ENCODE measurements at regions not wholly inside any gene's neighbourhood (a gene's known extent, or its start where the extent isn't known, plus 50 kb on each side); places are given as distances from the start of the nearest gene placed in this dataset.

DNA sequence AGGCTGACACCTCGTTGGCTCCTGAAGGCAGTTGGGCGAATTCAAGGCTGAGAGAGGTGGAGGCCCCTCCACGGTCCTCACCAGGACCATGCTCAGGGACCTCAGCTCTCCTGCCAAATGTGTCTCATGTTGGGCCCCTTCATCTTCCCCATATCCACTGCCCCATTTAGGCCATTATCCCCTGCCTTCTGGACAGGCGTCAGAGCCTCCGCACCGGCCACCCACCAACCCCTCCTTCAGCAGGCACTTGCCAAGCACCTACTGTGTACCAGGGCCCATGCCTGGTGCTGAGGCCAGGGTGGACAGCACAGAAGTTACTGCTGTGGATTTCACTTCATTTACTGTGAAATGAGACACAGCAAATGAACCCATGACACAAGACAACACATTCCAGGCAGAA, 325.8 kb downstream of the MATN1 start:
- H3K4me3 ChIP-seq (ENCODE audit: low read length in 2 of 2): no peak overlapping the region
- H3K9me3 ChIP-seq (ENCODE audit: control insufficient read depth in 2 of 2, low read length in 2 of 2): no peaks in the 10 kb centered on the region
- no peak overlapping the region for H3K27ac ChIP-seq (ENCODE audit: low read length)
- no peak overlapping the region for H3K9ac ChIP-seq (ENCODE audit: low read length in 2 of 2)
- H3K36me3 ChIP-seq (ENCODE audit: control insufficient read depth in 2 of 2, insufficient read depth in 2 of 2, low read length in 2 of 2): no peaks in the 10 kb centered on the region
- H3K27me3 ChIP-seq (ENCODE audit: control insufficient read depth in 1 of 2, insufficient read depth in 2 of 2, low read length in 2 of 2): peaks cover 0 to 3% of the 10 kb centered on the region in 2 donors
- no peaks in the 10 kb centered on the region for H3K4me1 ChIP-seq (ENCODE audit: control insufficient read depth, insufficient read depth, low read length)

DNA sequence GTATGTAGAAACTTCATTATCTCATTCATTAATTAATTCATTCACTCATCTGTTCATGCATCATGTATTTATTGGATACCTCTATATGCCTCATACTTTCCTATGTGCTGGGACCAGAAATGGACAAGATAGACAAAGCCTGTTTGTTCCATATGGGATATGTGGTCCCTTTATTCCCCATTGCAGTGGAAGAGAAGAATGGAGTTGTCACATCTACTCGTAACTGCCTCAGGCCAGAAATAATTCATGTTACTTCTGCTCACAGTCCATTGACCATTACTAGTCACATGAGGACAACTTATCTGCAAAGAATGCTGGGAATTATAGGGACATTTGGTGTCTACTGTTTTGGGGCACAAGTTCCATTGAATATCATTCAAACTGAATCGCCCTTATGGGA, 327.8 kb downstream of the MATN1 start:
- H3K27me3 ChIP-seq (ENCODE audit: control insufficient read depth in 1 of 2, insufficient read depth in 2 of 2, low read length in 2 of 2): peaks cover 0 to 3% of the 10 kb centered on the region in 2 donors
- H3K9me3 ChIP-seq (ENCODE audit: control insufficient read depth in 2 of 2, low read length in 2 of 2): no peaks in the 10 kb centered on the region
- no peaks in the 10 kb centered on the region for H3K4me1 ChIP-seq (ENCODE audit: control insufficient read depth, insufficient read depth, low read length)
- H3K27ac ChIP-seq (ENCODE audit: low read length): no peak overlapping the region
- H3K9ac ChIP-seq (ENCODE audit: low read length in 2 of 2): no peak overlapping the region
- H3K4me3 ChIP-seq (ENCODE audit: low read length in 2 of 2): no peak overlapping the region
- no peaks in the 10 kb centered on the region for H3K36me3 ChIP-seq (ENCODE audit: control insufficient read depth in 2 of 2, insufficient read depth in 2 of 2, low read length in 2 of 2)

DNA sequence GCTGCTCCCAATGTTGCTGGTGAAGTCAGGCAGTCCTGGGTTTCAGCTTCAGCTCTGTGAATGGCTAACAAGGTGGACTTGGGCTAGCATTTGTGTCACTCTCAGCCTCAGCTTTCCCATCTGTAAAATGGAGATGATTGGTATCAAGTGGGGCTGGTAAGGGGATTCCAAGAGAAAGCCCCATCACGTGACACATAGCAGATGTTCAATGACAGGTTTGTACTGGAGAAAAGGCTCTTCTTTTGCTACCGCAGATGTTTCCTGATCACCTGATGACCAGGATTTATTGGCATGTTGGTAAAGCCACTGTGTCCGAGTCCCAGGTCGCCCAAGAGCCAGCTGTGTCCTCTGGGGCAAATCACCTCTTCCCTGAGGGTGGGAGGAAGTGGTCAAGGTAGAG, 335.0 kb downstream of the MATN1 start:
- peaks cover 10 to 18% of the 10 kb centered on the region in 2 donors for H3K27me3 ChIP-seq (ENCODE audit: control insufficient read depth in 1 of 2, insufficient read depth in 2 of 2, low read length in 2 of 2)
- H3K4me3 ChIP-seq (ENCODE audit: low read length in 2 of 2): no peak overlapping the region
- H3K9ac ChIP-seq (ENCODE audit: low read length in 2 of 2): no peak overlapping the region
- no peaks in the 10 kb centered on the region for H3K9me3 ChIP-seq (ENCODE audit: control insufficient read depth in 2 of 2, low read length in 2 of 2)
- H3K36me3 ChIP-seq (ENCODE audit: control insufficient read depth in 2 of 2, insufficient read depth in 2 of 2, low read length in 2 of 2): no peaks in the 10 kb centered on the region
- no peak overlapping the region for H3K27ac ChIP-seq (ENCODE audit: low read length)
- H3K4me1 ChIP-seq (ENCODE audit: control insufficient read depth, insufficient read depth, low read length): no peaks in the 10 kb centered on the region

- H3K4me3 ChIP-seq (ENCODE audit: low read length in 2 of 2): no peak overlapping the region
- peaks cover 14 to 35% of the 10 kb centered on the region in 2 donors for H3K27me3 ChIP-seq (ENCODE audit: control insufficient read depth in 1 of 2, insufficient read depth in 2 of 2, low read length in 2 of 2)
- no peak overlapping the region for H3K9ac ChIP-seq (ENCODE audit: low read length in 2 of 2)
- H3K36me3 ChIP-seq (ENCODE audit: control insufficient read depth in 2 of 2, insufficient read depth in 2 of 2, low read length in 2 of 2): no peaks in the 10 kb centered on the region
- no peaks in the 10 kb centered on the region for H3K9me3 ChIP-seq (ENCODE audit: control insufficient read depth in 2 of 2, low read length in 2 of 2)
- H3K4me1 ChIP-seq (ENCODE audit: control insufficient read depth, insufficient read depth, low read length): no peaks in the 10 kb centered on the region
- H3K27ac ChIP-seq (ENCODE audit: low read length): no peak overlapping the region
Observed at GRCh38 chr1:30386156-30386926, 337.0 kb downstream of the MATN1 start.

DNA sequence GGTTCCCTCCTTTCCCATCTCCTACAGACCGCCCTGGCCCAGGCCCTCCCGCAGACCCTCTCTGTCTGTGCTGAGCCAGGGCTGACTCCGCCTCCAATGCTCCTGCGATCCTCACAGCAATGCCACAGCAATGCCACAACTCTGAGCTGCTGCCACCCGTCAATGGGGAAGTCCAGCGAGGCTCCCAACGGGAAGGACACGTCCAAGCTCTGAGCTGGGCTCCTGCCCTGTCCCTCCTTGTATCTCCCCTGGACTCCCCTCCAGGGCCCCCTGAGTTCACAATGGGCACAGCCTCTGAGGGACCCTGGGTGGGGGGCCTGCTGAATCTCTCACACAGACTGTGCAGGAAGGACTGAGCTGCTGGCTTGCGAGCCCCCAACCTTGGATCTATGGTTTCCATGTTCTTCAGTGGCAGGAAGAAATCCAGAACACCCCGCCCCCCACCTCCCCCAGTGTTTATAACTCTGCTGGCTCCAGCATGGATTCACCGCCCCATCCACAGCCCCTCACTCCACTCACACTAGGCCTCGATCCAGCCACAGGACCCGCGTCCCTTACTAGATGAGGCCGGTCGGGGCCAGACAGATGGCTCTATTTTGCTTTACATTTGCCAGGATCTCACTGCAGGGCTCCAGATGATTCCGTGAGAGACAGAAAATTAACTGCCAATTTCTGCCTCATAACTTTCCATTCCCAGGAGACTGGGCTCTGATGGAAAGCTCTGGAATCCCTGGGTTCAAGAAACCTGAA, 338.0 kb downstream of the MATN1 start:
- Histone ChIP-seq H3K36me3 (ENCODE audit: control insufficient read depth in 2 of 2, insufficient read depth in 2 of 2, low read length in 2 of 2) (no peaks in the 10 kb centered on the region), H3K4me1 (ENCODE audit: control insufficient read depth, insufficient read depth, low read length) (no peaks in the 10 kb centered on the region), H3K9ac (ENCODE audit: low read length in 2 of 2) (no peak overlapping the region), H3K4me3 (ENCODE audit: low read length in 2 of 2) (no peak overlapping the region), H3K27me3 (ENCODE audit: control insufficient read depth in 1 of 2, insufficient read depth in 2 of 2, low read length in 2 of 2) (peaks cover 17 to 36% of the 10 kb centered on the region in 2 donors), H3K9me3 (ENCODE audit: control insufficient read depth in 2 of 2, low read length in 2 of 2) (no peaks in the 10 kb centered on the region), H3K27ac (ENCODE audit: low read length) (no peak overlapping the region)

DNA sequence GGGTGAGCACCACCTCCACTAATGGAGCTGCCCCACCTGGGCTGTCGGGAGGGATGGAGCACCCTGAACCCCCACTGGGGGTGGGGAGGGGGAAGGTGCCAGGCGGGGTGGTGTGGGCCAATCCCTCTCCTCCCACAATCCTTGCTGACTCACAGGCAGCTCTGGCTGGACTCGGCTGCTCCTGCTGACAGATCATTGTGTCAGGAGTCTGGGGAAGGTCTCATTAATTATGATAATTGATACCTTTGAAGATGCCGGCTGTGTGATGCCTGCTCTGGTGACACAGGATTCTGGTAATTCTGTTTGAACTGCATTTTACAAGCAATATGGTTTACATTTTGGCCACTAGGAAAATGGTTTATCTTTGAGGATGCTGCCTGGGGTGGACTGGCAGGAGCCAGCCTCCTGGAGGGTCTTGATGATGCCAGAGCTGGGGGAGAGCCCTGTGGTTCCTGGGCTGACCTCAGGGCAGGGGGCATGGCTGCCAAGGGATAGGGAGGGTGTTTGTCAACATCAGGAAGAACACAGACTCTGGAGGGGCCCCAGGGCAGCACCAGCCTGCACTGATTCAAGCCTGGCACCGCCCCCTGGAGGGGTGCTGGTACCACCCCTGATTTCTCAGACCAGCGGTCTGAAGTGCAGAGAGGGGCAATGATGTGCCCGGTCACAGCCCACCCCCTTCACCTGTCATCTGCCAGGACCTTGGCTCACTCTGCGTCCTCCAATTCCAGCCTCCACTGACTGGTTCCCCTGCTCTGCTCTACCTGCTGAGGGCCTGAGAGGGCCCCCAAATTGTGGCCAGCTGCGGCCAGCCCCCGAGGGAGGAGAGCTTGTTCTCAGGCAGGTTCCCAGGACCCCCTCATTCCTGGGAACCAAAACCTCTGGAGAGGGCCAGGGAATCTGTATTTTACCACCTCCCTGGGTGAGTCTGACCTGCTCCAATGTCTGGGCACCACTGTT, 338.8 kb downstream of the MATN1 start:
- no peak overlapping the region for H3K27ac ChIP-seq (ENCODE audit: low read length)
- H3K4me3 ChIP-seq (ENCODE audit: low read length in 2 of 2): no peak overlapping the region
- peaks cover 2% of the 10 kb centered on the region for H3K4me1 ChIP-seq (ENCODE audit: control insufficient read depth, insufficient read depth, low read length)
- no peaks in the 10 kb centered on the region for H3K36me3 ChIP-seq (ENCODE audit: control insufficient read depth in 2 of 2, insufficient read depth in 2 of 2, low read length in 2 of 2)
- H3K9ac ChIP-seq (ENCODE audit: low read length in 2 of 2): no peak overlapping the region
- H3K27me3 ChIP-seq (ENCODE audit: control insufficient read depth in 1 of 2, insufficient read depth in 2 of 2, low read length in 2 of 2): peaks cover 13 to 32% of the 10 kb centered on the region in 2 donors
- H3K9me3 ChIP-seq (ENCODE audit: control insufficient read depth in 2 of 2, low read length in 2 of 2): no peaks in the 10 kb centered on the region

DNA sequence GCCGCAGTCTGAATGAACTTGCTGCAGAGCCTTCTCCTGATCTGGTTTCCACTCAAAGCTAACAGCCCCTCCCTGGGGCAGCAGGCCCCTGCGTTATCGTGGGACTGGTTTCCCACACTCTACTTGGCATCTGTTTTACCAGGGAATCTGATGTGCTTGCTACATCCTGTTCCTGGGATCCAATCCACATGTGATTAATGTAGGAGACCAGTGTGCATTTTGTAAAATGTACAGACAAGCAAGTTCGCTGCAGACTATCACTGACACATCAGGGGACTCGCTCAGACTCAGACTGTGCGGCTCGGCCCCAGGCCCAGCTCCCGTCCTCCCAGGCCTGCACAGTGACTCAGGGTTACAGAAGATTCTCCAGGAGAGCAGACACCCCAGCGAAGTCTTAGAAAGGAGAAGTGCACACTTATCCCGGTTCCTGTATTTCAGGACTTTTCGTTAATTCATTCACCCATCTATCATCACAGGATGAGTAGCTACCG, 340.1 kb downstream of the MATN1 start:
- H3K27me3 ChIP-seq (ENCODE audit: control insufficient read depth in 1 of 2, insufficient read depth in 2 of 2, low read length in 2 of 2): peaks cover 23 to 28% of the 10 kb centered on the region in 2 donors
- H3K4me3 ChIP-seq (ENCODE audit: low read length in 2 of 2): no peak overlapping the region
- H3K9me3 ChIP-seq (ENCODE audit: control insufficient read depth in 2 of 2, low read length in 2 of 2): no peaks in the 10 kb centered on the region
- peaks cover 2% of the 10 kb centered on the region for H3K4me1 ChIP-seq (ENCODE audit: control insufficient read depth, insufficient read depth, low read length)
- no peak overlapping the region for H3K27ac ChIP-seq (ENCODE audit: low read length)
- H3K9ac ChIP-seq (ENCODE audit: low read length in 2 of 2): no peak overlapping the region
- no peaks in the 10 kb centered on the region for H3K36me3 ChIP-seq (ENCODE audit: control insufficient read depth in 2 of 2, insufficient read depth in 2 of 2, low read length in 2 of 2)

DNA sequence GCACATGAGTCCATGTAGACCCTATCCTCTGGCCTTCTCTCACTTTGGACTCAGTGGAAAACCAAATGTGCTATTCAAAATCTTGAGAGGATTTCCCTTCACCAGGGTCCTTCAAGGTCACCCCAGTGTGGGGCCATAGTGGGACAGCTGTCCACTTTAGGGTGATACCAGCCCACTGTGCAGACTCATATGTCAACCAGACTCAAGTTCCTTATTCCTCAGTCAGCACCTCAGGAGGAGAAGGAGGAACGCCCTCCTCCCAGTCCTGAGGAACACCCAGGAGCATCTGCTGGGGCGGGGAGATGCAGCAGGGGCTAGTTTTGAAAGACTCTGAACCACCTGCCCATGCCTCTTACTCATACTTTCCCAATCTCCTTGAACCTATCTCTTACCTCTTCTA, 340.9 kb downstream of the MATN1 start:
- no peaks in the 10 kb centered on the region for H3K9me3 ChIP-seq (ENCODE audit: control insufficient read depth in 2 of 2, low read length in 2 of 2)
- no peaks in the 10 kb centered on the region for H3K36me3 ChIP-seq (ENCODE audit: control insufficient read depth in 2 of 2, insufficient read depth in 2 of 2, low read length in 2 of 2)
- H3K27ac ChIP-seq (ENCODE audit: low read length): no peak overlapping the region
- no peak overlapping the region for H3K9ac ChIP-seq (ENCODE audit: low read length in 2 of 2)
- no peak overlapping the region for H3K4me3 ChIP-seq (ENCODE audit: low read length in 2 of 2)
- H3K27me3 ChIP-seq (ENCODE audit: control insufficient read depth in 1 of 2, insufficient read depth in 2 of 2, low read length in 2 of 2): peaks cover 19 to 30% of the 10 kb centered on the region in 2 donors
- peaks cover 2% of the 10 kb centered on the region for H3K4me1 ChIP-seq (ENCODE audit: control insufficient read depth, insufficient read depth, low read length)

DNA sequence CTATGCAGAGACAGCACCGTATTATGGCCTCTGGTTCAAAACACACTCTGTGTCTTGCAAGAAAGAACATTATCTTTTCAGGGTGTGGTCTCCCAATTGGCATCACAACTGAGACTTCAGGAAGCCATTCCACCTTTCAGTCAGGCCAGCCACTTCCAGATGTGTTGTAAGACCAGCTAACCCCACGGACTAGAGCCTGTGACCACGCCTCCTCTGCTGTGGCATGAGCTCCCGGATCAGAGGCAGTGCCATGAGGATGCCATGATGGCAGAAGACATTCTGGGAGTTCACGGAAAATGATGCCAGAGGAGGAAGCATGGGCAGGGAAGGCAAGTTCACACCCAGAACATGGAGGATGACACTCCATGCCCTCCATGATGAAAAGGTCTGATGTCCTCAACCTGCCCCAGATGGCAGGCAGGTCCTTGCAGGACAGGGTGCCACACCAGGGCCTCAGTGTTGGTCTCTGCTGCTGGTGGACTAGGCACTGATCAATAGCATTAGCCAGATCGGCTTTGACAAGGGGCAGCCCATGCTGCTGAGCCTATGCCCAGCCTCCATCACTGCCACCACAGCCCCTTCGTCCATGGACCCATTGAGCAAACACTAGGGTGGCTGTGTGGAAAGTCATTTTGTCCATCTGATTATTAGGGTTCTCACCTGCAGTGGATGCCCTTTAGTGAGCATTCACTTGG, 341.6 kb downstream of the MATN1 start:
- Histone ChIP-seq H3K27me3 (ENCODE audit: control insufficient read depth in 1 of 2, insufficient read depth in 2 of 2, low read length in 2 of 2) (peaks cover 24 to 34% of the 10 kb centered on the region in 2 donors), H3K4me3 (ENCODE audit: low read length in 2 of 2) (no peak overlapping the region), H3K9ac (ENCODE audit: low read length in 2 of 2) (no peak overlapping the region), H3K4me1 (ENCODE audit: control insufficient read depth, insufficient read depth, low read length) (peaks cover 2% of the 10 kb centered on the region), H3K27ac (ENCODE audit: low read length) (no peak overlapping the region), H3K36me3 (ENCODE audit: control insufficient read depth in 2 of 2, insufficient read depth in 2 of 2, low read length in 2 of 2) (no peaks in the 10 kb centered on the region), H3K9me3 (ENCODE audit: control insufficient read depth in 2 of 2, low read length in 2 of 2) (no peaks in the 10 kb centered on the region)

GRCh38 chr1:30381266-30381665, 342.1 kb downstream of the MATN1 start:
- Histone ChIP-seq H3K36me3 (ENCODE audit: control insufficient read depth in 2 of 2, insufficient read depth in 2 of 2, low read length in 2 of 2) (no peaks in the 10 kb centered on the region), H3K27me3 (ENCODE audit: control insufficient read depth in 1 of 2, insufficient read depth in 2 of 2, low read length in 2 of 2) (peaks cover 25 to 35% of the 10 kb centered on the region in 2 donors), H3K9ac (ENCODE audit: low read length in 2 of 2) (no peak overlapping the region), H3K4me3 (ENCODE audit: low read length in 2 of 2) (no peak overlapping the region), H3K27ac (ENCODE audit: low read length) (no peak overlapping the region), H3K4me1 (ENCODE audit: control insufficient read depth, insufficient read depth, low read length) (peaks cover 2% of the 10 kb centered on the region), H3K9me3 (ENCODE audit: control insufficient read depth in 2 of 2, low read length in 2 of 2) (no peaks in the 10 kb centered on the region)
